KMS-11 (cell line): ENCODE measurements at regions not wholly inside any gene's neighbourhood (a gene's known extent, or its start where the extent isn't known, plus 50 kb on each side); places are given as distances from the start of the nearest gene placed in this dataset.

Experiments
- H2AFZ ChIP-seq: fragments of 200-600 bp; sonication (generic); 2 replicates; pipeline ENCODE4 v1.6.1; 2016; ENCODE audit warnings: antibody characterized with exemption, mixed run types, low read depth
- H3K27ac ChIP-seq: fragments of 200-600 bp; sonication (generic); 2 replicates; pipeline ENCODE4 v1.6.1; 2016; ENCODE audit warnings: mild to moderate bottlenecking, mixed run types
- H3K27me3 ChIP-seq: fragments of 200-600 bp; sonication (generic); 2 replicates; pipeline ENCODE4 v1.6.1; 2017; ENCODE audit warnings: mild to moderate bottlenecking, low read depth, mixed run types, moderate library complexity; ENCODE audit not compliant: insufficient read depth
- H3K36me3 ChIP-seq: fragments of 200-600 bp; sonication (generic); 2 replicates; pipeline ENCODE4 v1.6.1; 2017; ENCODE audit warnings: mild to moderate bottlenecking, mixed run types; ENCODE audit not compliant: insufficient read depth
- H3K4me1 ChIP-seq: fragments of 200-600 bp; sonication (generic); 2 replicates; pipeline ENCODE4 v1.6.1; 2016; ENCODE audit warnings: mild to moderate bottlenecking, low read depth, mixed run types; ENCODE audit not compliant: poor library complexity, severe bottlenecking
- H3K4me2 ChIP-seq: fragments of 200-600 bp; sonication (generic); 2 replicates; pipeline ENCODE4 v1.7.0; 2016; ENCODE audit warnings: mild to moderate bottlenecking, mixed run types
- H3K4me3 ChIP-seq: fragments of 200-600 bp; sonication (generic); IDR thresholded peaks from 2 replicates; pipeline ENCODE4 v1.6.1; 2017; ENCODE audit warnings: low read depth, low read length, mixed read lengths; ENCODE audit not compliant: insufficient read depth
- H3K79me2 ChIP-seq: fragments of 200-600 bp; sonication (generic); 2 replicates; pipeline ENCODE4 v1.6.1; 2016; ENCODE audit warnings: low read depth, mixed run types; ENCODE audit not compliant: insufficient read depth
- H3K9ac ChIP-seq: fragments of 200-600 bp; sonication (generic); 2 replicates; pipeline ENCODE4 v1.6.1; 2016; ENCODE audit warnings: mild to moderate bottlenecking, mixed run types
- H4K20me1 ChIP-seq: fragments of 200-600 bp; sonication (generic); 2 replicates; pipeline ENCODE4 v1.6.1; 2016; ENCODE audit warnings: mild to moderate bottlenecking, mixed run types; ENCODE audit not compliant: insufficient read depth
- TF ChIP-seq, protein P1 (sequence below): fragments of 200-600 bp; sonication (generic); conservative IDR thresholded peaks from 2 replicates; pipeline ENCODE4 v1.6.1; 2017; ENCODE audit warnings: low read depth, mild to moderate bottlenecking, antibody characterized with exemption, low read length, moderate library complexity, mixed read lengths

DNA sequence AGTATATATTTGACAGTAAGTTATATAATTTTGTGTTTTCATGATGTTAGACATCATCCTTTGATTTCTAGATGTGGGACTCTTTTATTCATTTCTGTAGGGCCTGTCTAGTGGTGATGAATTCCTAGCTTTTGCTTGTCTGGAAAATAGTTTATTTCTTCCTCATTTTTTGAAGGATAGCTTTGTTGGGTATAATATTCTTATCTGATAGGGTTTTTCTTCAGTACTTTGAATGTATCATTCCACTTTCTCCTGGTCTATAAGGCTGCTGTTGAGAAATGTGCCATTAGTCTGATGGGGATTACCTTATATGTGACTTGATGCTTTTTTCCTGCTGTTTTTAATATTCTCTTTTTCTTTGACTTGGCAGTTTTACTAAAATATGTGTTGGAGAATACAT is 1104.5 kb downstream of the FAT4 start:
- Histone ChIP-seq H3K9ac (no peak overlapping the region), H4K20me1 (no peaks in the 10 kb centered on the region), H3K27me3 (no peaks in the 10 kb centered on the region), H2AFZ (no peak overlapping the region), H3K36me3 (no peaks in the 10 kb centered on the region), H3K4me3 (no peak overlapping the region), H3K27ac (no peak overlapping the region), H3K4me1 (peaks cover 6% of the 10 kb centered on the region), H3K79me2 (no peaks in the 10 kb centered on the region), H3K4me2 (no peak overlapping the region)
- TF ChIP-seq, protein P1, sequence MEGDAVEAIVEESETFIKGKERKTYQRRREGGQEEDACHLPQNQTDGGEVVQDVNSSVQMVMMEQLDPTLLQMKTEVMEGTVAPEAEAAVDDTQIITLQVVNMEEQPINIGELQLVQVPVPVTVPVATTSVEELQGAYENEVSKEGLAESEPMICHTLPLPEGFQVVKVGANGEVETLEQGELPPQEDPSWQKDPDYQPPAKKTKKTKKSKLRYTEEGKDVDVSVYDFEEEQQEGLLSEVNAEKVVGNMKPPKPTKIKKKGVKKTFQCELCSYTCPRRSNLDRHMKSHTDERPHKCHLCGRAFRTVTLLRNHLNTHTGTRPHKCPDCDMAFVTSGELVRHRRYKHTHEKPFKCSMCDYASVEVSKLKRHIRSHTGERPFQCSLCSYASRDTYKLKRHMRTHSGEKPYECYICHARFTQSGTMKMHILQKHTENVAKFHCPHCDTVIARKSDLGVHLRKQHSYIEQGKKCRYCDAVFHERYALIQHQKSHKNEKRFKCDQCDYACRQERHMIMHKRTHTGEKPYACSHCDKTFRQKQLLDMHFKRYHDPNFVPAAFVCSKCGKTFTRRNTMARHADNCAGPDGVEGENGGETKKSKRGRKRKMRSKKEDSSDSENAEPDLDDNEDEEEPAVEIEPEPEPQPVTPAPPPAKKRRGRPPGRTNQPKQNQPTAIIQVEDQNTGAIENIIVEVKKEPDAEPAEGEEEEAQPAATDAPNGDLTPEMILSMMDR: no peak

DNA sequence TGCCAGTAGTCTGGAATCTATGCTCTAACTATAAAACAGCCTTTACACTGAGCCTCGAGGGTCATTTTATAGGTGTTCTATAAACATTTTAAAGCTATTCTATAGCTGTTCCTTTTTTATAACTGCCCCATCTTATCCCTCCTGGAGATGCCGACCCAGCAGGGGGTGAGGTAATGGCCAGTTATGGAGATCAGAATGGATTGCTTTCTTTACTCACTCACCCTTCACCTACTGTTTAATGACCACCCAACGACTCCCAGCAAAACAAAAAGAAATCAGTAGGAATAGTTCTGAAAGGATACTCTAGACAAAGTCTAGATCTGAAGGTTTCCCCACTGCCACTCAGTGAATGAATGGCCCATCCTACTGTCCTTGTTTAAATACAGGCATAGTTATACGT is 1113.1 kb downstream of the FAT4 start:
- Histone ChIP-seq H3K4me2 (no peak overlapping the region), H3K36me3 (no peaks in the 10 kb centered on the region), H3K79me2 (no peaks in the 10 kb centered on the region), H3K27ac (no peak overlapping the region), H3K27me3 (no peaks in the 10 kb centered on the region), H3K4me3 (no peak overlapping the region), H4K20me1 (no peaks in the 10 kb centered on the region), H2AFZ (no peak overlapping the region), H3K9ac (no peak overlapping the region), H3K4me1 (no peaks in the 10 kb centered on the region)
- TF ChIP-seq, protein P1: no peak

DNA sequence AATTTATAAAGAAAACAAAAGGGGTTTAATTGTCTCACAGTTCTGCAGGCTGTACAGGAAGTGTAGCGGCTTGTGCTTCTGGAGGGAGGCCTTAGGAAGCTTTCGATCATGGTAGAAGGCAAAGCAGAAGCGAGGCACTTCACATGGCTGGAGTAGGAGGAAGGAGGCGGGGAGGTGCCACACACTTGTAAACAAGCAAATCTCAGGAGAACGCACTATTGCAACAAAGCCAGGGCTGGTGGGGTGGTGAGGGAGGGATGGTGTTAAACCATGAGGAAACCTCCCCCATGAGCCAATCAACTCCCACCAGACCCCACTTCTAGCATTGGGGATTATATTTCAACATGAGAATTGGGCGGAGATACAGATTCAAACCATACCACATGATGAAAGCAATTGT is 1116.3 kb downstream of the FAT4 start:
- no peaks in the 10 kb centered on the region for H3K27me3 ChIP-seq
- H2AFZ ChIP-seq: no peak overlapping the region
- no peak overlapping the region for H3K27ac ChIP-seq
- TF ChIP-seq, protein P1: no peak
- H3K4me3 ChIP-seq: no peak overlapping the region
- H3K4me2 ChIP-seq: no peak overlapping the region
- H4K20me1 ChIP-seq: no peaks in the 10 kb centered on the region
- H3K36me3 ChIP-seq: no peaks in the 10 kb centered on the region
- no peaks in the 10 kb centered on the region for H3K79me2 ChIP-seq
- no peak overlapping the region for H3K9ac ChIP-seq
- no peaks in the 10 kb centered on the region for H3K4me1 ChIP-seq

DNA sequence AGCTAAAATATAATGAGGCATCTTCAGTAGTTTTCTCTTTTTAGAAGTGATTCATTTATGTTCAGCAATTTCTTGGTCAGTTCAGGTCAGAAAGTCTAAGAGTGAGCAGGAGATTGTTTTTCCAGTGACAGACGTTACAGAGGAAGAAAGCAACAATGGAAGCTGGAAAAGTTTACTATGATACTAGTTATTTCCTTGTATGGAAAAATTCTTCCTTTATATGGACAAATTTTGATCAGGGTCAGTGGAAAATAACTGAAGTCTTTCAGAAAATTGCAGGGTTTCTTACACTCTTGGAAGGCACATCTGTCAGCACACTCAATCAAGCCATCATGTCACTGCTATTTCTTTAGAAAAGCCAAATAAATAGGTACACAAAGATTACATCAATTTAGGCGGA is 1120.7 kb downstream of the FAT4 start:
- TF ChIP-seq, protein P1: no peak
- Histone ChIP-seq H3K4me3 (no peak overlapping the region), H3K4me2 (no peak overlapping the region), H3K27me3 (no peaks in the 10 kb centered on the region), H3K4me1 (no peaks in the 10 kb centered on the region), H2AFZ (no peak overlapping the region), H3K79me2 (no peaks in the 10 kb centered on the region), H4K20me1 (no peaks in the 10 kb centered on the region), H3K27ac (no peak overlapping the region), H3K9ac (no peak overlapping the region), H3K36me3 (no peaks in the 10 kb centered on the region)

DNA sequence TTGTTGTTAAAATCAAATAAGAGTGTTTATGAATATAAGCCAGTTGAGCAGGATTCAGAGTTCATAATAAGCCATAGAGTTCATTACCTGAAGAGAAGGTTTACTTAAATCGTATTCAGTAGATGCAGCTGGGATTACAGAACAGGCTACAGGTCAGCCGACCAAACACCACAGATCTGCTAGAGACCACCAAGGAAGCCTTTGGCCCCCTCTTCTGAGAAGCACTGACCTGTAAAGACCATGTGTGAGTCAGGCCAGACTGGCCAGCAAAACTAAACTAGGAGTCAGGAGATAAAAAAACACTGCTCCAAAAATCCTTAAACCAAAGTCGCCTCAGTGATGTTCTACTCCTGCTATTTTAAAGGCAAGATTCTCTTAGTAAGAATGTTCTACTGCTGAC is 1125.5 kb downstream of the FAT4 start:
- no peak overlapping the region for H3K4me3 ChIP-seq
- H2AFZ ChIP-seq: no peak overlapping the region
- H3K27me3 ChIP-seq: no peaks in the 10 kb centered on the region
- no peaks in the 10 kb centered on the region for H3K36me3 ChIP-seq
- no peak overlapping the region for H3K4me2 ChIP-seq
- no peak overlapping the region for H3K27ac ChIP-seq
- TF ChIP-seq, protein P1: no peak
- peaks cover 5% of the 10 kb centered on the region for H3K4me1 ChIP-seq
- no peak overlapping the region for H3K9ac ChIP-seq
- H4K20me1 ChIP-seq: no peaks in the 10 kb centered on the region
- no peaks in the 10 kb centered on the region for H3K79me2 ChIP-seq
